GM12878 (cell line): ENCODE measurements at regions not wholly inside any gene's neighbourhood (a gene's known extent, or its start where the extent isn't known, plus 50 kb on each side); places are given as distances from the start of the nearest gene placed in this dataset.

Source experiments
- ATAC-seq: fragments of 200-7000 bp; cut with Tn5 transposase; 3 replicates; pipeline ENCODE4 v1.9.1; 2020; ENCODE audit warnings: mild to moderate bottlenecking, moderate library complexity
- BruUV-seq: library from RNA; stranded (reverse); fragments of 400-500 nt; replicated peaks from 2 replicates; lab custom pipeline; 2021; lab: Mats Ljungman, UMichigan
- CTCF ChIA-PET: fragments of 300-600 bp; sonication (Branson Sonifier 250); formaldehyde crosslinking; extraction: SDS; loops from one replicate; lab custom pipeline; 2021; ENCODE audit warnings: inconsistent platforms; lab: Yijun Ruan, JAX
- POLR2A ChIA-PET: fragments of 350-600 bp; formaldehyde crosslinking; extraction: SDS; loops from one replicate; lab custom pipeline; 2021; ENCODE audit warnings: inconsistent platforms; lab: Charles Lee
- RAD21 ChIA-PET: fragments of 300-600 bp; sonication (Branson Sonifier 250); formaldehyde crosslinking; loops from one replicate; lab custom pipeline; 2023; ENCODE audit warnings: antibody characterized with exemption; ENCODE audit not compliant: unreplicated experiment; lab: Charles Lee
- SMC1A ChIA-PET: fragments of 300-600 bp; sonication (Branson Sonifier 250); formaldehyde crosslinking; loops from one replicate; lab custom pipeline; 2023; ENCODE audit not compliant: unreplicated experiment, uncharacterized antibody; lab: Charles Lee
- DNase-seq: peaks from one replicate; pipeline ENCODE4 v3.0.0-alpha.2; 2011; ENCODE audit warnings: low read depth, low spot score
- FAIRE-seq: peaks from 3 replicates; lab custom pipeline; 2011; peaks lifted over from hg19 to GRCh38; lab: Jason Lieb, UNC
- H2AFZ ChIP-seq: 2 replicates; pipeline ENCODE4 v1.6.0; 2011; ENCODE audit warnings: low read depth, low read length, control low read depth; ENCODE audit not compliant: control insufficient read depth
- H3K27ac ChIP-seq: 2 replicates; pipeline ENCODE4 v1.5.1; 2011; ENCODE audit warnings: control low read depth; ENCODE audit not compliant: control insufficient read depth, insufficient read depth
- H3K27me3 ChIP-seq, 2 experiments: replicated peaks in 1 of 2; 2 replicates each; pipeline versions ENCODE4 v1.6.0 to v1.6.1; 2011; ENCODE audit warnings: low read length in 1 of 2; ENCODE audit not compliant: control insufficient read depth in 2 of 2, insufficient read depth in 2 of 2
- H3K36me3 ChIP-seq, 2 experiments: 2 replicates each; pipeline ENCODE4 v1.5.1; 2011; ENCODE audit warnings: low read length in 1 of 2; ENCODE audit not compliant: control insufficient read depth in 2 of 2, insufficient read depth in 2 of 2
- H3K4me1 ChIP-seq: 2 replicates; pipeline ENCODE4 v1.6.1; 2011; ENCODE audit warnings: mild to moderate bottlenecking, low read length, moderate library complexity, mixed read lengths; ENCODE audit not compliant: control insufficient read depth, insufficient read depth
- H3K4me2 ChIP-seq: 2 replicates; pipeline ENCODE4 v1.6.0; 2011; ENCODE audit warnings: control low read depth; ENCODE audit not compliant: control insufficient read depth, insufficient read depth
- H3K4me3 ChIP-seq: fragments of 200-600 bp; sonication (generic); 2 replicates; pipeline ENCODE4 v1.5.1; 2016
- H3K79me2 ChIP-seq: 2 replicates; pipeline ENCODE4 v1.6.0; 2011; ENCODE audit warnings: low read length; ENCODE audit not compliant: control insufficient read depth, insufficient read depth
- H3K9ac ChIP-seq: 2 replicates; pipeline ENCODE4 v1.8.0; 2011; ENCODE audit warnings: low read length, control low read depth, mixed read lengths; ENCODE audit not compliant: control insufficient read depth, insufficient read depth
- H3K9me3 ChIP-seq: replicated peaks from 3 replicates; pipeline ENCODE4 v1.5.1; 2011; ENCODE audit warnings: mild to moderate bottlenecking, low read length; ENCODE audit not compliant: control insufficient read depth, insufficient read depth
- H4K20me1 ChIP-seq: 2 replicates; pipeline ENCODE4 v1.6.0; 2011; ENCODE audit not compliant: control insufficient read depth, insufficient read depth
- ATF7 ChIP-seq: fragments of 450-650 bp; IDR thresholded peaks from 2 replicates; pipeline ENCODE4 v1.6.1; 2016; ENCODE audit warnings: low read depth, mild to moderate bottlenecking
- CBX3 ChIP-seq: fragments of 200-600 bp; sonication (generic); IDR thresholded peaks from 2 replicates; pipeline ENCODE4 v1.6.1; 2016; ENCODE audit warnings: low read depth, borderline replicate concordance
- HDGF ChIP-seq: fragments of 450-650 bp; IDR thresholded peaks from 2 replicates; pipeline ENCODE4 v1.6.1; 2016; ENCODE audit warnings: antibody characterized with exemption
- MEF2A ChIP-seq: IDR thresholded peaks from 2 replicates; pipeline ENCODE4 v1.6.1; 2011; ENCODE audit warnings: low read depth, mild to moderate bottlenecking, low read length, moderate library complexity; ENCODE audit not compliant: insufficient read depth
- MXI1 ChIP-seq: fragments of 150-350 bp; IDR thresholded peaks from 2 replicates; pipeline ENCODE4 v1.6.1; 2011; ENCODE audit warnings: low read depth, mild to moderate bottlenecking, inconsistent platforms, low read length, improper control_type of control experiment
- NR2F1 ChIP-seq: fragments of 450-650 bp; conservative IDR thresholded peaks from 2 replicates; pipeline ENCODE4 v1.6.1; 2017; ENCODE audit warnings: mild to moderate bottlenecking
- POLR2AphosphoS2 ChIP-seq: IDR thresholded peaks from 2 replicates; pipeline ENCODE4 v1.6.1; 2011; ENCODE audit warnings: low read depth, mild to moderate bottlenecking, low read length, improper control_type of control experiment, moderate library complexity
- RAD21 ChIP-seq: IDR thresholded peaks from 2 replicates; pipeline ENCODE4 v1.6.1; 2011; ENCODE audit warnings: mild to moderate bottlenecking, low read depth, low read length, moderate library complexity; ENCODE audit not compliant: insufficient read depth
- SIN3A ChIP-seq: IDR thresholded peaks from 2 replicates; pipeline ENCODE4 v1.6.1; 2012; ENCODE audit warnings: low read depth, low read length, improper control_type of control experiment
- SIX5 ChIP-seq: IDR thresholded peaks from 2 replicates; pipeline ENCODE4 v1.6.1; 2011; ENCODE audit warnings: mild to moderate bottlenecking, low read depth, low read length, moderate library complexity; ENCODE audit not compliant: severe bottlenecking
- YBX1 ChIP-seq: fragments of 450-650 bp; IDR thresholded peaks from 2 replicates; pipeline ENCODE4 v1.6.1; 2016; ENCODE audit warnings: antibody characterized with exemption
- ZNF384 ChIP-seq: IDR thresholded peaks from 2 replicates; pipeline ENCODE4 v1.6.1; 2012; ENCODE audit warnings: low read depth, mild to moderate bottlenecking, low read length, improper control_type of control experiment, borderline replicate concordance
- in situ Hi-C: fragments of 300-500 bp; cut with MboI; formaldehyde crosslinking; loops from 9 replicates; pipeline ENCODE4 v1.14.3; 2018; ENCODE audit warnings: mixed read lengths
- intact Hi-C: fragments of 100-400 bp; cut with micrococcal nuclease; formaldehyde crosslinking; loops from one replicate; pipeline ENCODE4 v1.14.2; 2022; ENCODE audit not compliant: unreplicated experiment
- TF ChIP-seq, protein P1 (sequence below): fragments of 450-650 bp; IDR thresholded peaks from 2 replicates; pipeline ENCODE4 v1.6.1; 2018; ENCODE audit warnings: borderline replicate concordance, mild to moderate bottlenecking; ENCODE audit not compliant: partially characterized antibody
- TF ChIP-seq, protein P2 (sequence below): IDR thresholded peaks from 2 replicates; pipeline ENCODE4 v1.6.1; 2012; ENCODE audit warnings: low read length, inconsistent platforms

DNA sequence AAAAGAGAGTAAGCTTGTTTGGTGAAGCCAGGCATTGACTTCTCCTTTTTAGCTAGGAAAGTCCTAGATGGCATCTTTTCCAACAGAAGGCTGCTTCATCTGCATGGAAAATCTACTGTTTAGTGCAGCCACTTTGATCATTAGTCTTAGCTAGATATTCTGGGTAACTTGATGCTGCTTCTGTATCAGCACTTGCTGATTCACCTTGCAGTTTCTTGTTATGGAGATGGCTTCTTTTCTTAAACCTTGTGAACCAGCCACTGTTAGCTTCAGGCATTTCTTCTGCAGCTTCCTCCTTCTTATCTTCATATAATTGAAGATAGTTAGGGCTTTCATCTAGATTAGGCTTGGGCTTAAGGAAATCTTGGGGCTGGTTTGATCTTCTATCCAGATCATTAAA lies 639.7 kb downstream of the TDRD15 start:
- FAIRE-seq = no peak
- TF ChIP-seq SIX5 (no peak), CBX3 (no peak), MXI1 (no peak), ATF7 (no peak), MEF2A (no peak), POLR2AphosphoS2 (no peak), HDGF (no peak), SIN3A (no peak), YBX1 (no peak), ZNF384 (no peak), RAD21 (no peak), NR2F1 (no peak)
- TF ChIP-seq, protein P1, sequence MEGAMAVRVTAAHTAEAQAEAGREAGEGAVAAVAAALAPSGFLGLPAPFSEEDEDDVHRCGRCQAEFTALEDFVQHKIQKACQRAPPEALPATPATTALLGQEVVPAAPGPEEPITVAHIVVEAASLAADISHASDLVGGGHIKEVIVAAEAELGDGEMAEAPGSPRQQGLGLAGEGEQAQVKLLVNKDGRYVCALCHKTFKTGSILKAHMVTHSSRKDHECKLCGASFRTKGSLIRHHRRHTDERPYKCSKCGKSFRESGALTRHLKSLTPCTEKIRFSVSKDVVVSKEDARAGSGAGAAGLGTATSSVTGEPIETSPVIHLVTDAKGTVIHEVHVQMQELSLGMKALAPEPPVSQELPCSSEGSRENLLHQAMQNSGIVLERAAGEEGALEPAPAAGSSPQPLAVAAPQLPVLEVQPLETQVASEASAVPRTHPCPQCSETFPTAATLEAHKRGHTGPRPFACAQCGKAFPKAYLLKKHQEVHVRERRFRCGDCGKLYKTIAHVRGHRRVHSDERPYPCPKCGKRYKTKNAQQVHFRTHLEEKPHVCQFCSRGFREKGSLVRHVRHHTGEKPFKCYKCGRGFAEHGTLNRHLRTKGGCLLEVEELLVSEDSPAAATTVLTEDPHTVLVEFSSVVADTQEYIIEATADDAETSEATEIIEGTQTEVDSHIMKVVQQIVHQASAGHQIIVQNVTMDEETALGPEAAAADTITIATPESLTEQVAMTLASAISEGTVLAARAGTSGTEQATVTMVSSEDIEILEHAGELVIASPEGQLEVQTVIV = no peak
- TF ChIP-seq, protein P2, sequence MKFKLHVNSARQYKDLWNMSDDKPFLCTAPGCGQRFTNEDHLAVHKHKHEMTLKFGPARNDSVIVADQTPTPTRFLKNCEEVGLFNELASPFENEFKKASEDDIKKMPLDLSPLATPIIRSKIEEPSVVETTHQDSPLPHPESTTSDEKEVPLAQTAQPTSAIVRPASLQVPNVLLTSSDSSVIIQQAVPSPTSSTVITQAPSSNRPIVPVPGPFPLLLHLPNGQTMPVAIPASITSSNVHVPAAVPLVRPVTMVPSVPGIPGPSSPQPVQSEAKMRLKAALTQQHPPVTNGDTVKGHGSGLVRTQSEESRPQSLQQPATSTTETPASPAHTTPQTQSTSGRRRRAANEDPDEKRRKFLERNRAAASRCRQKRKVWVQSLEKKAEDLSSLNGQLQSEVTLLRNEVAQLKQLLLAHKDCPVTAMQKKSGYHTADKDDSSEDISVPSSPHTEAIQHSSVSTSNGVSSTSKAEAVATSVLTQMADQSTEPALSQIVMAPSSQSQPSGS = no peak
- in situ Hi-C loops = no loop called here
- H3K27me3 ChIP-seq = no peaks in the 10 kb centered on the region
- ChIA-PET CTCF (no interaction called here), POLR2A (no interaction called here), SMC1A (interaction anchor here (0.6 kb wide), 1 partner anchor 44 kb away, joined by 4 read pairs; no protein-coding TSS in a partner anchor), RAD21 (no interaction called here)
- intact Hi-C loops = no loop called here
- no TSS peak for BruUV-seq
- no peak overlapping the region for H2AFZ ChIP-seq
- no peak overlapping the region for H3K27ac ChIP-seq
- no peak overlapping the region for H3K4me2 ChIP-seq
- ATAC-seq = no peak
- DNase-seq = no peak
- H3K79me2 ChIP-seq = no peaks in the 10 kb centered on the region
- H3K4me3 ChIP-seq = no peak overlapping the region
- H3K9ac ChIP-seq = no peak overlapping the region
- no peaks in the 10 kb centered on the region for H3K4me1 ChIP-seq
- H3K36me3 ChIP-seq = no peaks in the 10 kb centered on the region
- H3K9me3 ChIP-seq = no peaks in the 10 kb centered on the region
- no peaks in the 10 kb centered on the region for H4K20me1 ChIP-seq
